MG63 (cell line): ENCODE measurements at regions not wholly inside any gene's neighbourhood (a gene's known extent, or its start where the extent isn't known, plus 50 kb on each side); places are given as distances from the start of the nearest gene placed in this dataset.

Experiments
- DNase-seq: peaks from one replicate; pipeline ENCODE4 v3.0.0-alpha.2; 2020
- H3K27me3 ChIP-seq: fragments of 250-450 bp; sonication (Bioruptor Pico); 2 replicates; pipeline ENCODE4 v1.5.1; 2020; ENCODE audit warnings: mild to moderate bottlenecking, moderate library complexity
- H3K36me3 ChIP-seq: fragments of 250-450 bp; sonication (Bioruptor Pico); 2 replicates; pipeline ENCODE4 v1.5.1; 2020; ENCODE audit warnings: mild to moderate bottlenecking, moderate library complexity
- H3K4me3 ChIP-seq: fragments of 250-450 bp; sonication (Bioruptor Pico); 2 replicates; pipeline ENCODE4 v1.5.1; 2020; ENCODE audit warnings: mild to moderate bottlenecking, moderate library complexity
- H3K9me3 ChIP-seq: fragments of 250-450 bp; sonication (Bioruptor Pico); 2 replicates; pipeline ENCODE4 v1.5.1; 2020; ENCODE audit warnings: mild to moderate bottlenecking, moderate library complexity

GRCh38 chr4:53644607-53645006 lies 53.3 kb upstream of the LNX1 start:
- H3K27me3 ChIP-seq = no peaks in the 10 kb centered on the region
- no peak for DNase-seq
- no peaks in the 10 kb centered on the region for H3K36me3 ChIP-seq
- H3K4me3 ChIP-seq = no peak overlapping the region
- H3K9me3 ChIP-seq = no peaks in the 10 kb centered on the region
